GM13976 (cell line): ENCODE measurements at regions not wholly inside any gene's neighbourhood (a gene's known extent, or its start where the extent isn't known, plus 50 kb on each side); places are given as distances from the start of the nearest gene placed in this dataset.

ENCODE experiments used
- DNase-seq: peaks from one replicate; pipeline ENCODE4 v3.0.0; 2012; ENCODE audit warnings: low spot score
- in situ Hi-C: fragments of 300-500 bp; cut with MboI; formaldehyde crosslinking; loops from one replicate; pipeline ENCODE4 v1.12.0; 2022; ENCODE audit warnings: low sequenced_read_pairs, mixed read lengths, inconsistent platforms; ENCODE audit not compliant: unreplicated experiment
- TF ChIP-seq, protein P1 (sequence below): IDR thresholded peaks from 2 replicates; pipeline ENCODE4 v1.5.1; 2012; ENCODE audit warnings: borderline replicate concordance, mild to moderate bottlenecking; ENCODE audit not compliant: insufficient read depth; ENCODE audit errors: extremely low read depth, missing control alignments, control extremely low read depth

DNA sequence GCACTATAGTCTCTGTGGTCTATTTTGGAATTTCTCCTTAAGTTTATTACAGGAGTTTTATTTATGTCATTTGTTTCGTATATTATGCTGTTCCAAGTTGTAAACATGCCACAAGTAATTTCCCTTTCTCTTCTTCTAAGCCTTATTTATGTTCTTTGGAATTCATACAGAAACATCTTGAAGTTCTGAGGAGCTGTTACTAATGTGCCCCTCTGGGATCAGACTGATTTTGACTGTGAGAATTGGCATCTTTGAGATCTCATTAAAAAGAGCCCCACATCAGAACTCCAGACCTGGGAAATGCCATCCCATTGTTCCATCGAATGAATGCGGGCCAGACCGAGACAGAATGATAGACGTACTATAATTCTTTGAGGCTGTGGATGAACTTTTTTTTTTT lies 138.8 kb upstream of the CD180 start:
- TF ChIP-seq, protein P1, sequence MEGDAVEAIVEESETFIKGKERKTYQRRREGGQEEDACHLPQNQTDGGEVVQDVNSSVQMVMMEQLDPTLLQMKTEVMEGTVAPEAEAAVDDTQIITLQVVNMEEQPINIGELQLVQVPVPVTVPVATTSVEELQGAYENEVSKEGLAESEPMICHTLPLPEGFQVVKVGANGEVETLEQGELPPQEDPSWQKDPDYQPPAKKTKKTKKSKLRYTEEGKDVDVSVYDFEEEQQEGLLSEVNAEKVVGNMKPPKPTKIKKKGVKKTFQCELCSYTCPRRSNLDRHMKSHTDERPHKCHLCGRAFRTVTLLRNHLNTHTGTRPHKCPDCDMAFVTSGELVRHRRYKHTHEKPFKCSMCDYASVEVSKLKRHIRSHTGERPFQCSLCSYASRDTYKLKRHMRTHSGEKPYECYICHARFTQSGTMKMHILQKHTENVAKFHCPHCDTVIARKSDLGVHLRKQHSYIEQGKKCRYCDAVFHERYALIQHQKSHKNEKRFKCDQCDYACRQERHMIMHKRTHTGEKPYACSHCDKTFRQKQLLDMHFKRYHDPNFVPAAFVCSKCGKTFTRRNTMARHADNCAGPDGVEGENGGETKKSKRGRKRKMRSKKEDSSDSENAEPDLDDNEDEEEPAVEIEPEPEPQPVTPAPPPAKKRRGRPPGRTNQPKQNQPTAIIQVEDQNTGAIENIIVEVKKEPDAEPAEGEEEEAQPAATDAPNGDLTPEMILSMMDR: no peak
- DNase-seq: no peak
- in situ Hi-C loops: no loop called here

DNA sequence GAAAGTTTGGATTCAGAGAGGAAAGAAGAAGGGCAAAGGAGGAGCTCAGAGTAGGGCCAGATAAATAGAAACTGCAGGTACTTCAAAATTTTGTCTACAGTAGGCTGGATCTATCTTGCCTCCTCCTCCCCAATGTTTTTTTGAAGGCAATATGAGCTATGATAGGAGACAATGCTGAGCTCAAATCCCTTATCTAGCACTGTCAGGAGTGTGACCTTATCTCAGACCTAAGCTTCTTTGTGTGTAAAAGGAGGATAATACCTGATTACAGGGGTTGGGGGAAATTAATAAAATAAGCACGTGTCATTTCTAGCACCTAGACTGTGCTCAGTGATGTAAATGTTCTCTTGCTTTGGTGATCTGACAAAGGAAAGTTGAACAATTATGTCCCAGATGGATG lies 137.8 kb upstream of the CD180 start:
- TF ChIP-seq, protein P1: no peak
- no peak for DNase-seq
- in situ Hi-C loops: no loop called here

DNA sequence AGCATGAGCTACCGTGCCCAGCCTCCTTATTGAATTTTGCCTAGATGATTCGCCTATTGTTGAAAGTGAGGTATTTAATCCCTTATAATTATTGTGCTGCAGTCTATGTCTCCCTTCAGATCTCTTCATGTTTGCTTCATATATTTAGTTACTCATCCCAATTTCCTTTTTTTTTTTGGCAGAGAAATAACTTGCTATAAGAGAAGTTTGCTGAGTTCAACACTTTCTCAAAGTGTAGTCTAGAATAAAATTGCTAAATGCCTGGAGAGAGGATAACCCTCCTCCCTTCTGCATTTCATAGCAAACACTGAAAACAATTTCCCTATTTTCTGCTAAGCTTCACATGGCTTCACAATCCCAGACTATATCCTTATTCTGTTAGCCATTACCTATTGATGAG lies 136.6 kb upstream of the CD180 start:
- no peak for DNase-seq
- TF ChIP-seq, protein P1: no peak
- in situ Hi-C loops: no loop called here

DNA sequence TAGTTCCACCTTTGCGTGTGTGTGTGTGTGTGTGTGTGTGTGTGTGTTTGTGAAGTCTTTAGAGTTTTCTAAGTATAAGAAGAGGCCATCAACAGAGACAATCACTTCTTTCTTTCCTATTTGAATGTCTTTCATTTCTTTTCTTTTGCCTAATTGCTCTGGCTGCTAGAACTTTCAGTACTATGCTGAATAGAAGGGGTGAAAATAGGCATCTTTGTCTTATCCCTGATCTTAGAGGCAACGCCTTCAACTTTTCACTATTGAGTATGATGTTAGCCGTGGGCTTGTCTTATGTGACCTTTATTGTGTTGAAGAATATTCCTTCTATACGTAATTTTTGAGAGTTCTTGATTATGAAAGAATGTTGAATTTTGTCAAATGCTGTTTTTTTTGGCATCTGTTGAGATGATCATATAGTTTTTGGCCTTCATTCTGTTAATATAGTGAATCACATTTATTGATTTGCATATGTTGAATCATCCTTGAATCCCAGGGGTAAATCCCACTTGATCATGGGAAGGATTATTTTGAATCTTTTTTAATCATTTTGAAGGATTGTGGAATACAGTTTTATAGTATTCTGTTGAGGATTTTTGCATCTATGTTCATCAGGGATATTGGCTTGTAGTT lies 134.8 kb upstream of the CD180 start:
- in situ Hi-C loops: no loop called here
- no peak for DNase-seq
- TF ChIP-seq, protein P1: no peak

DNA sequence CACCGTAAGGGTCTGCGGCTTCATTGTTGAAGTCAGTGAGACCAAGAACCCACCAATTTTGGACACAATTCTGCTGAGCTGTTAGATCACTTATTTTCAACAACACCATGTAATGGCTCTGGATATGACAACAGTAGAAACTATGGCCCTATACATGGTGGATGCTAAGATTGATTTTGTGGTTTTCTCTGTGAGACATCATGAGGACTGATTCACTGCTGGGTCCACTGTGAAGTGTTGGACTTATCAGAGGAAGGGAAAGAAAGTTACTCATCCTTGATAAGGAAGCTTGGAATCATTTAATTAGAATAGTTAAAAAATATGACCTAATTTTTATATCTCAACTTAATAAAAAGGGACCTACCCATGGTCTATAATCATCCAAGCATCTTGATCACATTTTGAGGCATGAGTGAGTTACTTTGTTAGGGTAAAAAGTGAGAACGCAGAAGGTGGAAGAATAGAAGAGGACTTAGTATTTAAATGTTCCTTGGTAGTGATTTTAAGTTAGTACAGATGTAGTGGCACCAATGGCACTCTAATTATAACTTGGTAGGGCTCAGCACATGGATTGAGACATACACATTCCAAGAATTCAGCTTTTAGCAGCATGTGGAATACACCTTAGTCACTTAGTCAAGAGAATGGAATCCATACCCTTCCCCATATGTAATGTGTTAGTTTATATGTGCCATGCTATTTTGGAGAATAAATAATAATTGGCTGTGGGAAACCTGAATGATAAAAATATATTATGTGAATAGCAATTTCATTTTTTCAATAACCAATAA lies 123.5 kb upstream of the CD180 start:
- TF ChIP-seq, protein P1: no peak
- DNase-seq: no peak
- in situ Hi-C loops: no loop called here

DNA sequence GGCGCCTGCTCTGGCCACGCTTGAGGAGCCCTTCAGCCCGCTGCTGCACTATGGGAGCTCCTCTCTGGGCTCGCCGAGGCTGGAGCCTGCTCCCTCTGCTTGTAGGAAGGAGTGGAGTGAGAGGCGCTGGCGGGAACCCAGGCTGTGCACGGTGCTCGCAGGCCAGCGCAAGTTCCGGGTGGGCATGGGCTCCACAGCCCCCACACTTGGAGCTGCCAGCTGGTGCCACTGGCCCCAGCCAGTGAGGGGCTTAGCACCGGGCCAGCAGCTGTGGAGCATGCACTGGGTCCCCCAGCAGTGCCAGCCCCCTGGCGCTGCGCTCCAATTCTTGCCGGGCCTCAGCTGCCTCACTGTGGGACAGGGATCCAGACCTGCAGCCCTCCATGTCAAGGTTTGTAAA lies 122.1 kb upstream of the CD180 start:
- no peak for DNase-seq
- TF ChIP-seq, protein P1: no peak
- in situ Hi-C loops: no loop called here

DNA sequence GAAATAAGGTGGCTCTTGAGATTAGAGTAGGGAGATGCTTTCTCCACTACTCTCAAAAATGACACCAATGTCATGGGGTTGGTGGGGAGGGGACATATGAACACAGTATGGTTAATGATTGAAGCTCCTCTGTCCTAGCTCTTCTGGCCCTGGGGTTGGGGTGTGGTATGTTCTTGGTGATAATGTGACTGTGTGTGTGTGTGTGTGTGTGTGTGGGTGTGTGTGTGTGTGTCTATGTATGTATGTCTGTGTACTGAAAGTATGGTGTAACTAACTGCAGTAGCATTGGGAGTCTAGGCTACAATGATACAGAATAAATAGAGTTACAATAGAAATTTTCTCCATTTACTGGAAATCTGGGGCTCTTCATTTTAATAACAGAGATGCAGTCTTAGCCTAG lies 121.0 kb upstream of the CD180 start:
- TF ChIP-seq, protein P1: no peak
- DNase-seq: no peak
- in situ Hi-C loops: no loop called here
